ENCODE measurements at regions not wholly inside any gene's neighbourhood (a gene's known extent, or its start where the extent isn't known, plus 50 kb on each side); places are given as distances from the start of the nearest gene placed in this dataset.

GRCh38 chr15:62732078-62732477 is 310.5 kb upstream of the TPM1 start:
- peaks cover 11% of the 10 kb centered on the region for H3K9me3 Mint-ChIP-seq (ENCODE audit: unreplicated experiment)
- DNase-seq (ENCODE audit: extremely low spot score, unreplicated experiment), result no peak
- H3K4me3 Mint-ChIP-seq (ENCODE audit: unreplicated experiment), result no peak overlapping the region
- no peak overlapping the region for H3K27ac Mint-ChIP-seq (ENCODE audit: unreplicated experiment)
- H3K4me1 Mint-ChIP-seq (ENCODE audit: unreplicated experiment), result peaks cover 2% of the 10 kb centered on the region
- no peaks in the 10 kb centered on the region for H3K27me3 Mint-ChIP-seq (ENCODE audit: unreplicated experiment)
- H3K36me3 Mint-ChIP-seq (ENCODE audit: unreplicated experiment), result peaks cover 14% of the 10 kb centered on the region
- TF ChIP-seq CTCF (IDR thresholded peaks at IDR 0.05), result no peak

- peaks cover 11% of the 10 kb centered on the region for H3K9me3 Mint-ChIP-seq (ENCODE audit: unreplicated experiment)
- no peak for TF ChIP-seq CTCF (IDR thresholded peaks at IDR 0.05)
- peaks cover 18% of the 10 kb centered on the region for H3K36me3 Mint-ChIP-seq (ENCODE audit: unreplicated experiment)
- no peak overlapping the region for H3K27ac Mint-ChIP-seq (ENCODE audit: unreplicated experiment)
- H3K27me3 Mint-ChIP-seq (ENCODE audit: unreplicated experiment), result no peaks in the 10 kb centered on the region
- no peak overlapping the region for H3K4me3 Mint-ChIP-seq (ENCODE audit: unreplicated experiment)
- no peak for DNase-seq (ENCODE audit: extremely low spot score, unreplicated experiment)
- peaks cover 2% of the 10 kb centered on the region for H3K4me1 Mint-ChIP-seq (ENCODE audit: unreplicated experiment)
Measured at GRCh38 chr15:62734706-62735105, 307.8 kb upstream of the TPM1 start.

- no peak overlapping the region for H3K27ac Mint-ChIP-seq (ENCODE audit: unreplicated experiment)
- H3K9me3 Mint-ChIP-seq (ENCODE audit: unreplicated experiment), result no peaks in the 10 kb centered on the region
- no peak overlapping the region for H3K4me3 Mint-ChIP-seq (ENCODE audit: unreplicated experiment)
- H3K36me3 Mint-ChIP-seq (ENCODE audit: unreplicated experiment), result peaks cover 8% of the 10 kb centered on the region
- H3K27me3 Mint-ChIP-seq (ENCODE audit: unreplicated experiment), result no peaks in the 10 kb centered on the region
- no peak for TF ChIP-seq CTCF (IDR thresholded peaks at IDR 0.05)
- no peak for DNase-seq (ENCODE audit: extremely low spot score, unreplicated experiment)
- H3K4me1 Mint-ChIP-seq (ENCODE audit: unreplicated experiment), result peaks cover 6% of the 10 kb centered on the region
Measured at GRCh38 chr15:62736756-62737155, 305.8 kb upstream of the TPM1 start.

GRCh38 chr15:62737551-62737950 is 305.0 kb upstream of the TPM1 start:
- H3K36me3 Mint-ChIP-seq (ENCODE audit: unreplicated experiment), result peaks cover 8% of the 10 kb centered on the region
- H3K9me3 Mint-ChIP-seq (ENCODE audit: unreplicated experiment), result no peaks in the 10 kb centered on the region
- H3K27me3 Mint-ChIP-seq (ENCODE audit: unreplicated experiment), result no peaks in the 10 kb centered on the region
- no peak for TF ChIP-seq CTCF (IDR thresholded peaks at IDR 0.05)
- H3K4me3 Mint-ChIP-seq (ENCODE audit: unreplicated experiment), result no peak overlapping the region
- H3K27ac Mint-ChIP-seq (ENCODE audit: unreplicated experiment), result no peak overlapping the region
- H3K4me1 Mint-ChIP-seq (ENCODE audit: unreplicated experiment), result peaks cover 14% of the 10 kb centered on the region
- no peak for DNase-seq (ENCODE audit: extremely low spot score, unreplicated experiment)

GRCh38 chr15:62739082-62739481 is 303.5 kb upstream of the TPM1 start:
- DNase-seq (ENCODE audit: extremely low spot score, unreplicated experiment), result no peak
- H3K4me1 Mint-ChIP-seq (ENCODE audit: unreplicated experiment), result peaks cover 23% of the 10 kb centered on the region
- H3K4me3 Mint-ChIP-seq (ENCODE audit: unreplicated experiment), result no peak overlapping the region
- peaks cover 8% of the 10 kb centered on the region for H3K36me3 Mint-ChIP-seq (ENCODE audit: unreplicated experiment)
- no peak for TF ChIP-seq CTCF (IDR thresholded peaks at IDR 0.05)
- no peaks in the 10 kb centered on the region for H3K9me3 Mint-ChIP-seq (ENCODE audit: unreplicated experiment)
- no peak overlapping the region for H3K27ac Mint-ChIP-seq (ENCODE audit: unreplicated experiment)
- no peaks in the 10 kb centered on the region for H3K27me3 Mint-ChIP-seq (ENCODE audit: unreplicated experiment)

Measured in osteocyte (in vitro differentiated cells).